ENCODE measurements at regions not wholly inside any gene's neighbourhood (a gene's known extent, or its start where the extent isn't known, plus 50 kb on each side); places are given as distances from the start of the nearest gene placed in this dataset.

- Histone ChIP-seq H3K4me3 (ENCODE audit: severe bottlenecking) (no peak overlapping the region), H3K27ac (ENCODE audit: poor library complexity, severe bottlenecking) (no peak overlapping the region), H3K9me3 (ENCODE audit: severe bottlenecking) (no peaks in the 10 kb centered on the region), H3K27me3 (ENCODE audit: insufficient read depth, poor library complexity, severe bottlenecking) (no peaks in the 10 kb centered on the region), H3K4me1 (ENCODE audit: insufficient read depth, poor library complexity, severe bottlenecking) (no peaks in the 10 kb centered on the region), H3K36me3 (ENCODE audit: low read depth) (no peaks in the 10 kb centered on the region)
- ATAC-seq (ENCODE audit: low read depth): no peak
- no peak for DNase-seq (ENCODE audit: low spot score)
- TF ChIP-seq CTCF (IDR thresholded peaks at IDR 0.05; ENCODE audit: poor library complexity, severe bottlenecking): no peak
Measured at GRCh38 chr18:45487581-45487980, 127.7 kb upstream of the SLC14A2 start.

- no peak overlapping the region for H3K4me3 ChIP-seq (ENCODE audit: severe bottlenecking)
- H3K27ac ChIP-seq (ENCODE audit: poor library complexity, severe bottlenecking): no peak overlapping the region
- H3K36me3 ChIP-seq (ENCODE audit: low read depth): no peaks in the 10 kb centered on the region
- DNase-seq (ENCODE audit: low spot score): no peak
- no peaks in the 10 kb centered on the region for H3K4me1 ChIP-seq (ENCODE audit: insufficient read depth, poor library complexity, severe bottlenecking)
- no peak for TF ChIP-seq CTCF (IDR thresholded peaks at IDR 0.05; ENCODE audit: poor library complexity, severe bottlenecking)
- no peaks in the 10 kb centered on the region for H3K9me3 ChIP-seq (ENCODE audit: severe bottlenecking)
- ATAC-seq (ENCODE audit: low read depth): no peak
- H3K27me3 ChIP-seq (ENCODE audit: insufficient read depth, poor library complexity, severe bottlenecking): no peaks in the 10 kb centered on the region
Measured at GRCh38 chr18:45488645-45489044, 126.6 kb upstream of the SLC14A2 start.

- no peaks in the 10 kb centered on the region for H3K9me3 ChIP-seq (ENCODE audit: severe bottlenecking)
- H3K27ac ChIP-seq (ENCODE audit: poor library complexity, severe bottlenecking): no peak overlapping the region
- ATAC-seq (ENCODE audit: low read depth) (no peak), DNase-seq (ENCODE audit: low spot score) (no peak)
- TF ChIP-seq CTCF (IDR thresholded peaks at IDR 0.05; ENCODE audit: poor library complexity, severe bottlenecking): no peak
- no peak overlapping the region for H3K4me3 ChIP-seq (ENCODE audit: severe bottlenecking)
- no peaks in the 10 kb centered on the region for H3K4me1 ChIP-seq (ENCODE audit: insufficient read depth, poor library complexity, severe bottlenecking)
- H3K27me3 ChIP-seq (ENCODE audit: insufficient read depth, poor library complexity, severe bottlenecking): no peaks in the 10 kb centered on the region
- no peaks in the 10 kb centered on the region for H3K36me3 ChIP-seq (ENCODE audit: low read depth)
Measured at GRCh38 chr18:45493830-45494229, 121.4 kb upstream of the SLC14A2 start.

GRCh38 chr18:45494811-45495210 is 120.5 kb upstream of the SLC14A2 start:
- H3K27me3 ChIP-seq (ENCODE audit: insufficient read depth, poor library complexity, severe bottlenecking): no peaks in the 10 kb centered on the region
- ATAC-seq (ENCODE audit: low read depth) (no peak), DNase-seq (ENCODE audit: low spot score) (no peak)
- H3K27ac ChIP-seq (ENCODE audit: poor library complexity, severe bottlenecking): no peak overlapping the region
- H3K36me3 ChIP-seq (ENCODE audit: low read depth): no peaks in the 10 kb centered on the region
- H3K4me1 ChIP-seq (ENCODE audit: insufficient read depth, poor library complexity, severe bottlenecking): no peaks in the 10 kb centered on the region
- H3K9me3 ChIP-seq (ENCODE audit: severe bottlenecking): no peaks in the 10 kb centered on the region
- H3K4me3 ChIP-seq (ENCODE audit: severe bottlenecking): no peak overlapping the region
- no peak for TF ChIP-seq CTCF (IDR thresholded peaks at IDR 0.05; ENCODE audit: poor library complexity, severe bottlenecking)

GRCh38 chr18:45496741-45497140 is 118.5 kb upstream of the SLC14A2 start:
- no peak for TF ChIP-seq CTCF (IDR thresholded peaks at IDR 0.05; ENCODE audit: poor library complexity, severe bottlenecking)
- H3K4me3 ChIP-seq (ENCODE audit: severe bottlenecking): no peak overlapping the region
- DNase-seq (ENCODE audit: low spot score): no peak
- no peaks in the 10 kb centered on the region for H3K36me3 ChIP-seq (ENCODE audit: low read depth)
- H3K9me3 ChIP-seq (ENCODE audit: severe bottlenecking): no peaks in the 10 kb centered on the region
- H3K4me1 ChIP-seq (ENCODE audit: insufficient read depth, poor library complexity, severe bottlenecking): no peaks in the 10 kb centered on the region
- no peaks in the 10 kb centered on the region for H3K27me3 ChIP-seq (ENCODE audit: insufficient read depth, poor library complexity, severe bottlenecking)
- H3K27ac ChIP-seq (ENCODE audit: poor library complexity, severe bottlenecking): no peak overlapping the region
- no peak for ATAC-seq (ENCODE audit: low read depth)
